ENCODE measurements at regions not wholly inside any gene's neighbourhood (a gene's known extent, or its start where the extent isn't known, plus 50 kb on each side); places are given as distances from the start of the nearest gene placed in this dataset.

DNA sequence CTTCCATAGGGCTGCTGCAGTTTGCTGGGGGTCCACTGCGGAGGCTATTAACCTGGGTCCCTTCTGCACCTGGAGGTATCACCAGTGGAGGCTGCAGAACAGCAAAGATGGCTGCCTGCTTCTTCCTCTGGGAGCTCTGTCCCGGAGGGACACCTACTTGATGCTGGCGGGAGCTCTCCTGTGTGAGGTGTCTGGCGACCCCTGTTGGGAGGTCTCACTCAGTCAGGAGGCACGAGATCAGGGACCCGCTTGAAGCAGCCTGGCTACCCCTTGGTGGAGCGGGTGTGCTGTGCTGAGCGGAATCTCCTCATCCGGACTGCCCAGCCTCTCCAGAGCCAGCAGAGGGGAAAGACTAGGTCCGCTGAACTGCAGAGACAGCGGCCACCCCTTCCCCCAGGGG is 56.0 kb upstream of the CTXND1 start:
- POLR2A ChIA-PET, result no interaction called here
- Histone ChIP-seq H3K27me3 (ENCODE audit: control insufficient read depth, insufficient read depth, low read length) (peaks cover 2% of the 10 kb centered on the region; the same call in 1 of the 2 replicates), H3K4me3 (ENCODE audit: low read depth, low read length) (no peak overlapping the region), H3K36me3 (ENCODE audit: control insufficient read depth, insufficient read depth, low read length) (no peaks in the 10 kb centered on the region)
- no peak for DNase-seq (ENCODE audit: low read depth)
- TF ChIP-seq, protein P1, sequence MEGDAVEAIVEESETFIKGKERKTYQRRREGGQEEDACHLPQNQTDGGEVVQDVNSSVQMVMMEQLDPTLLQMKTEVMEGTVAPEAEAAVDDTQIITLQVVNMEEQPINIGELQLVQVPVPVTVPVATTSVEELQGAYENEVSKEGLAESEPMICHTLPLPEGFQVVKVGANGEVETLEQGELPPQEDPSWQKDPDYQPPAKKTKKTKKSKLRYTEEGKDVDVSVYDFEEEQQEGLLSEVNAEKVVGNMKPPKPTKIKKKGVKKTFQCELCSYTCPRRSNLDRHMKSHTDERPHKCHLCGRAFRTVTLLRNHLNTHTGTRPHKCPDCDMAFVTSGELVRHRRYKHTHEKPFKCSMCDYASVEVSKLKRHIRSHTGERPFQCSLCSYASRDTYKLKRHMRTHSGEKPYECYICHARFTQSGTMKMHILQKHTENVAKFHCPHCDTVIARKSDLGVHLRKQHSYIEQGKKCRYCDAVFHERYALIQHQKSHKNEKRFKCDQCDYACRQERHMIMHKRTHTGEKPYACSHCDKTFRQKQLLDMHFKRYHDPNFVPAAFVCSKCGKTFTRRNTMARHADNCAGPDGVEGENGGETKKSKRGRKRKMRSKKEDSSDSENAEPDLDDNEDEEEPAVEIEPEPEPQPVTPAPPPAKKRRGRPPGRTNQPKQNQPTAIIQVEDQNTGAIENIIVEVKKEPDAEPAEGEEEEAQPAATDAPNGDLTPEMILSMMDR (IDR thresholded peaks at IDR 0.05; ENCODE audit: insufficient read depth, low read depth, low read length), result no peak
- CTCF ChIA-PET, result interaction anchor here (0.8 to 2.3 kb wide), 2 partner anchors 9 to 67 kb away, joined by 3 to 6 read pairs; no protein-coding TSS in a partner anchor

DNA sequence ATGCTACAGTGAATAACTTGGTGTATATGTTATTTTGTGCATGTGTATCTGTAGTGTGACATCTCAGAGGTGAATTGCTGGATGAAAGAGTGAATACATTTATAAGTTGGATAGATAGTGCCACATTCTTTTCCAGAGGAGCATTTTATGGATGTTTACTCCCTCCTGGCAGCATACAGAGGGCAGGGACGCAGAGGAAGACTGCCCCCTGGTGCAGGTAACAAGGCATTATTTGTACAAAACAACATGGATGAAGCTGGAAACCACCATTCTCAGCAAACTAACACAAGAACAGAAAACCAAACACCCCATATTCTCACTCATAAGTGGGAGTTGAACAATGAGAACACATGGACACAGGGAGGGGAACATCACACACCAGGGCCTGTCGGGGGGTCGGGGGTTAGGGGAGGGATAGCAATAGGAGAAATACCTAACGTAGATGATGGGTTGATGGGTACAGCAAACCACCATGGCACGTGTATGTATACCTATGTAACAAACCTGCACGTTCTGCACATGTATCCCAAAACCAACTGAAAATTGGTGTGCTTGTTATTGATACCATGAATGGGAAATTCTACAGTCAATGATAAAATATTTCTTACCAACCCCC is 57.9 kb upstream of the CTXND1 start:
- CTCF ChIA-PET, result interaction anchor here (0.6 to 2.3 kb wide), 6 partner anchors 12 to 970 kb away, joined by 3 to 6 read pairs (median 3); no protein-coding TSS in a partner anchor
- Histone ChIP-seq H3K36me3 (ENCODE audit: control insufficient read depth, insufficient read depth, low read length) (no peaks in the 10 kb centered on the region), H3K4me3 (ENCODE audit: low read depth, low read length) (no peak overlapping the region), H3K27me3 (ENCODE audit: control insufficient read depth, insufficient read depth, low read length) (peaks cover 2% of the 10 kb centered on the region; the same call in 1 of the 2 replicates)
- TF ChIP-seq, protein P1 (IDR thresholded peaks at IDR 0.05; ENCODE audit: insufficient read depth, low read depth, low read length), result peak; percentile 62
- DNase-seq (ENCODE audit: low read depth), result no peak
- POLR2A ChIA-PET, result no interaction called here

DNA sequence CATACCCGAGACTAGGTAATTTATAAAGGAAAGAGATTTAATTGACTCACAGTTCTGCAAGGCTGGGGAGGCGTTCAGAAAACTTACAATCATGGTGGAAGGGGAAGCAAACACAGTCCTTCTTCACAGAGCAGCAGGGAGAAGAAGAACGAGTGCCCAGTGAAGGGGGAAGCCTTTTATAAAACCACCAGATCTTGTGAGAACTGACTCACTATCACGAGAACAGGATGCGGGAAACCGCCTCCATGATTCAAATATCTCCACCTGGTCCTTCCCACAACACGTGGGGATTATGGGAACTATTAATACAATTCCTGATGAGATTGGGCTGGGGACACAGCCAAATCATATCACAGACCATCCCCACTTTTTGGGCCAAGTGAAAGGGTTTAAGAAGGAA is 58.8 kb upstream of the CTXND1 start:
- ChIA-PET POLR2A (no interaction called here), CTCF (no interaction called here)
- DNase-seq (ENCODE audit: low read depth), result no peak
- Histone ChIP-seq H3K4me3 (ENCODE audit: low read depth, low read length) (no peak overlapping the region), H3K36me3 (ENCODE audit: control insufficient read depth, insufficient read depth, low read length) (no peaks in the 10 kb centered on the region), H3K27me3 (ENCODE audit: control insufficient read depth, insufficient read depth, low read length) (peaks cover 2% of the 10 kb centered on the region; the same call in 1 of the 2 replicates)
- TF ChIP-seq, protein P1 (IDR thresholded peaks at IDR 0.05; ENCODE audit: insufficient read depth, low read depth, low read length), result no peak

DNA sequence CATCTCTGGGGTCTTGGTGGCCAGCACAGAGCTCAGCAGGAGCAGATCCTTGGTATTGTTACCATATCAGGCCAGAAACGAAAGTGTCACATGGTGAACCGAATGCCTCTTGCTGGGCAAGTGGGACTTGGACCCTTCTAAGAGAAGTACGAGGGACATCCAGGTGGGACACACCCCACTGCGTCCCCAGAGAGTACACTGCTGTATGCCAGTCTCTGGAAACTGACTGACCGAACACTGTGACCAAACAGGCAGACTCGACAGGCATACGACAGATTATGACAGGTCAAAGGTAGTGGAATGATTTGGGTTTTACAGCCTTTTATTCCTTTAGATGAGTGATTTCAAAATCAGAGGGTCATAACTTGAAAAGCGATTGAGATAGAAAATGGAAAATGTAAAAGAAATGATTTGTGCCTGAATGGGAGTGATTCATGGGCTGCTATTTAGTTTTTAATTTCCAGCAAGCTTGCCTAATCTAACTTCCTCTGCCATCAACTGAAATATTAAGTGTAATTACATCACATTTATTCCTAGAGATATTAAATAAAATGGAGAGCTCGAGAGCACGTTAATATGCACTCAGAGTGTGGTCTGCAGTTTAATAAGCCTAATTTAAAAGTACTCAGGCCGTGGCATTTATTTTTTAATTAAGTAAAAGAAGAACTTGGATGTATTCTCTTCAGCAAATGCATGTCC is 63.4 kb upstream of the CTXND1 start:
- ChIA-PET CTCF (no interaction called here), POLR2A (no interaction called here)
- H3K4me3 ChIP-seq (ENCODE audit: low read depth, low read length), result no peak overlapping the region
- TF ChIP-seq, protein P1 (IDR thresholded peaks at IDR 0.05; ENCODE audit: insufficient read depth, low read depth, low read length), result no peak
- H3K36me3 ChIP-seq (ENCODE audit: control insufficient read depth, insufficient read depth, low read length), result no peaks in the 10 kb centered on the region
- H3K27me3 ChIP-seq (ENCODE audit: control insufficient read depth, insufficient read depth, low read length), result no peaks in the 10 kb centered on the region
- no peak for DNase-seq (ENCODE audit: low read depth)

DNA sequence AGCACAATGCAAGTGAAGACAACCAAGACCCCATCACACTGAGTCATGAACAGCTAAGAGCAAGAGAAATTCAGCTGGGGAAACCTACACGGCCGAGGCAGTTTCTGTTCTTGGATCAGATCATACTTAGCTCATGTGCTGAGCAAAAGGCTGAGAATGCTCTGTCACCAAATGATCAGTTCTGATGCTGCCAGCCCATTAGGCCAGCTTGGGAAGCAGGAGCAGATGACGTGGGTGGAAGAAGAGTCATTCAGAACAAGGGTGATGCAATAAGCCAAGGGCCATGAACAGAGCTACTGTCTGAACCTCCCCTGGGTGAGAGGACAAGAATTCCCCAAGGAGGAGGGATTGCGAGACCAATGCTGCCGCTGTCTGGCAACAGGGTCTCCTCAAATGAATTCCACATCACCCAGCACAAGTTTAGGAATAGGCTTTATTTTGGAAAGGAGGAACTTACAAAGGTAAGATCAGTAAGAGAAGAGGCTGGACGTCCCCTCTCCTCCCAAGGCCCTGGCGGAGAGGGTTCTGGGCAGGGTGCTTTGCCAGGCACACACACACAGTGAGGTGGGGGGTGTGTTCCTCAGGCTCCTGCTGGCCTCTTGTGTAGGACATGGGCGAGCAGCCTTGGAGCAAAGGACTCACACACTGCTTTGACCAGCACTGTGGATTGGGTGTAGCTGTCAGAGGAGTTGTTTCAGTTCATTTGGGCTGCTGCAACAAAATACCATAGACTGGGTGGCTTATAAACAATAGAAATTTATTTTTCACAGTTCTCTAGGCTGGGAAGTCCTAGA is 65.6 kb upstream of the CTXND1 start:
- DNase-seq (ENCODE audit: low read depth), result peak; percentile 71
- Histone ChIP-seq H3K27me3 (ENCODE audit: control insufficient read depth, insufficient read depth, low read length) (no peaks in the 10 kb centered on the region), H3K36me3 (ENCODE audit: control insufficient read depth, insufficient read depth, low read length) (no peaks in the 10 kb centered on the region), H3K4me3 (ENCODE audit: low read depth, low read length) (no peak overlapping the region)
- POLR2A ChIA-PET, result no interaction called here
- CTCF ChIA-PET, result interaction anchor here (0.7 to 1.2 kb wide), 2 partner anchors 9 to 12 kb away, joined by 3 read pairs; no protein-coding TSS in a partner anchor
- TF ChIP-seq, protein P1 (IDR thresholded peaks at IDR 0.05; ENCODE audit: insufficient read depth, low read depth, low read length), result no peak
